CD4-positive, alpha-beta T cell treated with Interleukin-6 for 4 hours (primary cell): ENCODE measurements at regions not wholly inside any gene's neighbourhood (a gene's known extent, or its start where the extent isn't known, plus 50 kb on each side); places are given as distances from the start of the nearest gene placed in this dataset.

Experiments used
- DNase-seq: peaks from one replicate; pipeline ENCODE4 v3.0.0-alpha.2; 2020; ENCODE audit warnings: mixed read lengths

DNA sequence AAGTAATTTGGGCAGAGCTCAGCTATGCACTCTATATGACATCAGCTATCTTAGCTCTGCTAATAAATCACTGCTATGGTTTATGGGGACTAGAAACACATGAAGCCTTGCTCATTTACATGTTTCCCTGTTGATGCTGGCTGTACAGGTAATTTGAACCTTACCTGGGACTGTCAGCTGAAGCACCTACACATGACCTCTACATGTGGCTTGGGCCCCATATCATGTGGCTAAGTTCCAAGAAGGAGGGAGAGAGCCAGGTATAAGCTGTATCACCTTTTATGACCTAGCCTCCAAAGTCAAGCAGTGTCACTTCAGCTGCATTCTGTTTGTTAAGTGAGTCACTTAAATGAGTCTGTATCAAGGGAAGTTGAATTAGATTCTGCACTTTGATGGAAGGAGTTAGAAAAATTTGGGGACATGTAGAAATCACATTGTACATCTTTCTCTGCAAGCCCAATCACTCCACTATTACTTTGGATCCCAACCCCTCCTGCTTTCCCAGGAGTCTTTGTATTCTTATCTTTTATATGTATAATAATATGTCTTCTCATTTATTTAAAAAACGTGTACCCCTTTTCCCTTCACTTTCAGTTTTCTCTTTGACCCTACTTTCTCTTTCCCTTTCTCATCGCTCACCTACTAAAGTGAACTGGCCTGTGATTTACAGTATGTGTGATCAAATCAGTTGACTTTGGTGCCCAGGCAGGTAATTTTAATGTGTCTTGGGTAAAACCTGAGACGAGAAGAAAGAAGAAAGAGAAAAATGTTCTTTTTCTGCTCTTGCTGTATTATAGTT is 53.4 kb upstream of the PRKACB start:
- DNase-seq = peak; percentile 24

DNA sequence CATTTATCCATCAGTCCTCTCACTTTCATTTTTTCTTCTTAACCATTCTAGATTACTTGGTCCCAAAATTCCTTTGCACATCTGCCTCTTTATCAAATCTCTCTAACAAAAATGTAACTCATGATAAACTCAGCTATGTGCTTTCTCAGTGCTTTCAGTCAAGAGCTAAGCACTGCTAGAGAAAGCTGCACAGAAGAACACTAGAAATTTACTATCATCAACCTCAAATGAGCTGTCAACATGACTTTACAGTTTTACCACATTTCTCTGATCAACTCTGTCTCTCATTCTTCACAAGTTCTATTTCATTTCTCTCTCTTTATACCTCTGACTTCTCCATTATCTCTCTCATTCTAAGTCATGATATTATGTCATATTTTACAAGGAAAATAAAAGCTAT is 54.2 kb upstream of the PRKACB start:
- no peak for DNase-seq

DNA sequence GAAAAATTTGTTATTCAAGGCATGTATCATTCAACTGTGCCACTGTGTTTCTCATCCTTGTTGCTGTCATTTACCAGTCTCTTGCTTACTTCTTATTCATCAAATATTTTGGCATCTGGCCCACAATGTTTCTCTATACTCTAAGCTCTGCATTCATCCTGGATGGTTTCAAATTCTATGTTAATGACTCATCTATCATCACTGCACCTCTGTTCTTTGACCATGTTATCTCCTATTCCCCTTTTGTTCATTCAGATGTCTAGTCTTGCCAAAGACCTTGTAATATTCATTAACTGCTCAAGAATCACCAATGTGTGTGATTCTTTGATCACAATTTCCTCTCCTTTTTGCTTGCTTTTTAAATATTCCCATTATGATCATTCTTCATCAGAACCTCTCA is 54.6 kb upstream of the PRKACB start:
- DNase-seq = no peak

DNA sequence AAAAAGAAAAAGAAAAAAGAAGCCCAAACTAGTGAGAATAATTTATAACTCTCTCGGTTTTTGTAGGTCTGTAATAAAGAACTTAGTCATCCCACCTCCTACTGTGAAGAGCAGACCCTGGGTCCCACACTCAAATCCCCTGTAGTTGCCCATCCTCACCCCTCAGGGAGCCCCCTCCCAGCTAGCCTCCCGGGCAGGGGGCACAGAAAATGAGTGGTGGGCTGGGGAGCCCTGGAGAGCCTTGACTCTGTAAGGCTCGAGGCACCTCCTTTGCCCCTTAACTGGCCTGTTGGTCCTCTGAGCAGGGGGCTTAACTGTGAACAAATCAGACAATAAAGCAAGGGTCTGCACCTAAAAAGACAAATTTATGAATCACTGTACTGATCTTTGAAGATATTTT is 57.5 kb upstream of the PRKACB start:
- DNase-seq = no peak

DNA sequence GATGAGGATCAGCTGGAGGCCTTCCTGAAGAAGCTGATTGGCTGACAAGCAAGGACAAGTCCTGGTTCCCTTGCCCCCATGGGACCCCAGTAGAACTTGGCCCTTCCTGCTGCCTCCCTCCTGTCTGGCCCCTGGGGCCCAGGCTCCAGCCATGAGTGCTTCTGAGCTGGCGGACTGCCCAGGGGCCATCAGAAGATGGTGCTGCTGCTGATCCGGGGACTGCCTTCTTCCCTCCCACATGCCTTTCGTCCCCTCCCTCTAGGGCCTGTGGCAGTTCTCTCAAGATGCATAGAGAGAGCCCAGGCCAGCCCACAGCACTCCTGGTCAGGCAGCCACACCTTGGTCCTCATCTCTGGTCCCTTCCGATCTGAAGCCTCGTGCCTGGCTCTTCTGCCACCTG is 57.9 kb upstream of the PRKACB start:
- DNase-seq = no peak

DNA sequence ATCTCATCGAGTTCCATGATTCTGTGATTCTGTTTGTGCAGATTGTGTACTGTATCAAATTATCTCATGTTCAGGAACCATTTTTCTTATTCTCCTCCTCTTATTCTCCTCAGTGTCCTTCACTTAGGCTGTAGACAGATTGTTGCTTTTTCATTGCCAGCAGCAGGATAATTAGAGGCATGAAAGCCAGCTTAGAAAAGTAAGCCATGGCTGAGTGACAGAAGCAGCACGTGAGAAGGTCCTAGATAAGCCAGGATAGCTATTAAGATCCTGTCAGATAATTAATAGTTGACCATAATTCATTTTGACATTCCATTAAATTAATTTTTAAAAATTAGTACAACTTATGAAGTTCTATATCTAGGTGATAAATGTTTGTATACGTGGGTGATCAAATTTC is 60.8 kb upstream of the PRKACB start:
- DNase-seq = no peak

DNA sequence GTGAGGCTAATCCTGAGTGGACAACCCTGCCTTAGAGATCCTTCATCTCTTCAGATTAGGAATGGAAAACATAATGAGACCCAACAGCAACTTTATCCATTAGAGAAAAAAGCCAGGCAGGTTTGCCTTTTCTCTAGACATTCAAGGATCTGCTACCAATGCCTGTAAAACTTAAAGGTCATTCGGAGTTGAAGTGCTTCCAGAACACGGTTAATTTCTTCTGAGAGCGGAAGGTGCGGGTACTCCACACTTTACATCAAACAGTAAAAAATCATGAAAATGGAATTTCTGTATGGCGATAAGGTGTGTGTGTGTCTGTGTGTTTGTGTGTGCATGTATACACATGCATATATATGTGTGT is 65.2 kb upstream of the PRKACB start:
- DNase-seq = no peak

DNA sequence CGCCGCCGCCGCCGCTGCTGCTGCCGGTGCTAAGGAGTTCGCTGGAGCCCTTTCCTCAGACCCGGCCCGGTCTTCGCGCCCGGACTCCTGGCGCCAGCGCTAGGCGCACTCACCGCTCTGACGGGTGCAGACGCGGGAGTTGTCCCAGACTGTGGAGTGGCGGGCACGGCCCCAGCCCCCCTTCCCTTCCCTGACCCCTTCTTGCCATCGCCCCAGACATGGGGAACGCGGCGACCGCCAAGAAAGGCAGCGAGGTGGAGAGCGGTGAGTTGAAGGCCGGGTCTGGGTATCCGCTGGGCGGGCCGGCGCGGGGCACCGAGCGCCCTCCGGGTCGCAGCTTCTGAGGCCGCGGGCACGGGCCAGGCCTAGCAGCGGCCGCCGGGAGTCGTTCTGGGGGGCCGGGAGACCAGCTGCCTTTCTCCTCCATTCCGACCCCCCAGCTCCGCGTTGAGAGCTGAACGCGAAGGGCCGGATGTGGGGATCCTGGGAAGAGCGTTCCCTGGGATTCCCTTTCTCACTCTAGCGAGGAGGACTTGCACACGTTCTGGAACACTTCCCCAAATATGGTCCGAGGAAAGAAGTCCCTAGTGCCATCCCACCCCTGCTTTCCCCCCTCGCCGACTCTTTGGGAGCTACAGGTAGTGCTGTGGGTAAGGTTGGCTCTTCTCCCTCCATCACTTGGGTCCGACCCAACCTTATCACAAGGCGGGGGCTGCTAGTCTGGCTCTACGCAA is 65.8 kb upstream of the PRKACB start:
- DNase-seq = peak; percentile 12

DNA sequence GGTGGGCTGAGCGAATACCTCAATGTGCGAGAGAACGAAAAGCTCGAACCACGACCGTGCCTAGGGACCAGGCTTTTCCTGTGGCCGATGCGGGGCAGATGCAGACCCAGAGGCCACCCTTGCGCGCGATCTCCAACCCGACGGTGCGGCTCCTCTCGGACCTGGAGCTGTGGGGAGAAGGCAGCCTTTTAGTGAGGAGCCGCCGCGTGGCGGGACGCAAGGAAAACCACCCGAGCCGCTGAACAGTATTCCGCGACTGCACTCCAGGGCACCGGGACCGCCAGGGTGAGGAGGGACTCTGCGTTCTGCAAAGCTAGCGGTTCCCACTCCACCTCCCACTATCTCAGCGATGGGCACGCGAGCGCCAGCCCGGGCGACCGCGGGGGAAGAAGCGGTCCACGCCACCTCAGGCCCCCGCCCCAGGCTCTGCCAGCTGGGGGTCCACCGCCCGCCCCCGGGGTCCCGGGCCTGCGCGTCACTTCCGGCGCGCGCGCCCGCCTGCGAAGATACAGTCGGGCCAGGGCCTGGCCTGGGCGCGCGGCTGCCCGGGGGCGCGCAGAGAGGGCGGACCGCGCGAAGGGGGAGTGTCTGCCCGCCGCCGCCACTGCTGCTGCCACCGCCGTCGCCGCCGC is 66.5 kb upstream of the PRKACB start:
- peak; percentile 76 for DNase-seq

DNA sequence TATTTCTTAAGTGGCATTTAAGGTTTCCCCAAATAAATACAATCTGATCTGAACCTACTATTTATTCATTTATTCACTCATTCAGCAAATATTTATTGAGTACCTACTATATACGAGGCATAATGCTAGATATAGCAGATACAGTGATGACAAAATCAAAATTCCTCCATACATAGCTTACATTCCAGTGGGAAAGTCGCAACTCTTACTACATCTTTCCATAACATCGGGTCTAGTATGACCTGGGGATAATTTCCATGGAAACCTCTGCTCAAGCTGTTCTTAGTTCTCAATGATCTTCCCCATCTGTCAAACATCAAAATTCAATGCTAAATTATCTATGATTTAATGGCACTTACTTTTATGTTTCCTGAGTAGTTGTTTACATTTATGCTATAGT is 70.8 kb upstream of the PRKACB start:
- DNase-seq = no peak

DNA sequence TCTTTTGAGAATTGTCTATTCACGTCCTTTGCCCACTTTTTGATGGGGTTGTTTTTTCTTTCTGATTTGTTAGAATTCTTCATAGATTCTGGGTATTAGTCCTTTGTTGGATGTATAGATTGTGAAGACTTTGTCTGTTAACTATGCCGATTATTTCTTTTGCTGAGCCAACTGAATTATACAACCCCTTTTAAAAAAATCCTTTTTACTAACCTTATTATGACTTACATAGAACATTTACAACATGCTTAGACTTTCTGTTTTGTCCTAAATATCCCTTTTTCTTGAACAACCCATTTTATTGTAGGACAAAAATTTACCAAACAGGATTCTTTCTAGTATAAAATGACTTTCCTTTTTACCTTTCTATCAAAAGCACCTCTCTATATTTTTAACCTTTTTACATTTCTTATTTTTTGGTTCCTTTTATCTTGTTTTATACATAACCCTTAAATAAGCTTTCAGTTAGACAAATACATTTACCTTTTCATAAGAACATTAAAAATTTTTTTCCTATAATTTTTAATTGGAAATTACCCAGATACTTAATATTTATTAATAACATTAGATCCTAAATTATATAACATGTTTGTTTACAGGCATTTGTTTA is 70.4 kb upstream of the TTLL7 start:
- no peak for DNase-seq

DNA sequence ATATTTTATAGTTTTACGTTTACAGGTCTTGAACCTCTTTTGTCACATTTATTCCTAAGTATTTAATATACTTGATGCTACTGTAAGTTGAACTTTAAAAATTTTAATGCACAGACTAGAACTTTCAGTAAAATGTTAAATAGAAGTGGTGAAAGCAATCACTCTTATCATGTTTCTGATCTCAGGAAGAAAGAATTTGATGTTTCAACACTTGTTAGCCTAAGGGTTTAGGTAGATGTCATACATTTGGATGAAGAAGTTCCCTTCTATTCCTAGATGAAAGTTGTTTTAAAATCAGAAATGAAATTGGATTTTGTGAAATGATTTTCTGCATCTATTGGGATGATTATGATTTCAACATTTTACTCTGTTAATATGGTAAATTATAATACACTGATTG is 63.6 kb upstream of the TTLL7 start:
- DNase-seq = no peak

DNA sequence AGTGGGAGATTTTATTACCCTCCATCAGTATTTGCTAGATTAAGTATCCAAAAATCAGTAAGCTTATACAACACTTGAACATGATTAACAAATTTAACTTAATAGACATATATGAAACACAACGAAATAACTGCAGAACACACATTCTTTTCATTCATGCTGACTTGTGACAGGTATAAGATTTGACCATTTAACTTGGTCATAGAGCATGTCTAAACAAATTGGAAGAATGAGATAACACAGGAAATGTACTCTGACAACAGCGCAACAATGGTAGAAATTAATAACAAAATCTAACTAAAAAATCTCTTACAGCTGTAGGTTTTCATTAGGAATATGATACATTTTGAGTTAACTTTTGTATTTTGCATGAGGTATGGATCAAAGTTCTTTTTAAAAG is 62.4 kb upstream of the TTLL7 start:
- DNase-seq = no peak

DNA sequence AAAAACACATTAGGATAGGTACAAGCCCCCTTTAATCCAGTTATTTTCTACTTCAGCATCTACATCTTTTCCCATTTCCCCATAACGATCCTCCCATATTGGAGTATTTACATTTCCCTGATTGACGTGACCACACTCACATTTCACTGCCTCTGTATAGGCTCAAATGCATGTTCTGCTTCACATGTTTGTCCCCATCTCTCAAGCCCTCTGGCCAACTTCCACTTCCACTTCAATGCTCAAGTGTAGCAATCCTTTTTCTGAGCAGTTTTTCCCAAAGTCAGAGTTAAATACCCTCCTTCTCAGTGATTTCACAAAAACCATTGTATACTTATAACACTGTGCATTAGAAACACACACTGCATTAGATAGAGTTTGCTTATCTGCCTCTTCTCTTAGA is 61.8 kb upstream of the TTLL7 start:
- no peak for DNase-seq

DNA sequence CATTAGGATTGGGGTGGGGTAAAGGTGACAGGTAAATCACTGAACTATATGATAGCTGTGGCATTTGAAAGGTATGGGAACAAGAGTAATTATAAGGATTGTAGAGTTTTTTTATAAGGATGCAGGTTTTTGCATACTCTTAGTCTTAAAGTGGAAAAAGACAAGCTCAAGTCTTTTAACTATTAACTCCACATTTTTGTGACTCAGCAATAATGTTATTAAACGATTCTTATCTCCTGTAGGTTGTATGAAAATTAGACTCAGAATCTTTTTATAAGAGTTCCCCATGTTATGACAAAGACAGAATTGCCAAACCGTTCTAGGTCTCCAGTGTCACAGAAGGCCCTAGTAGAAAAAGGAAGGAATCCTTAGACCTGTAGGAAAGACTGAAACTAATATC is 49.9 kb upstream of the TTLL7 start:
- no peak for DNase-seq
